Right lobe of liver (tissue), 6 donors: ENCODE measurements at regions not wholly inside any gene's neighbourhood (a gene's known extent, or its start where the extent isn't known, plus 50 kb on each side); places are given as distances from the start of the nearest gene placed in this dataset.

Experiments
- ATAC-seq, 4 donors: fragments of 200-7000 bp; cut with Tn5 transposase; one replicate each; pipeline ENCODE4 v1.9.1; 2020; ENCODE audit warnings: mild to moderate bottlenecking in 4 of 4, moderate library complexity in 4 of 4
- DNase-seq, 3 donors: peaks; one replicate each; pipeline ENCODE4 v3.0.0-alpha.2; 2020
- H3K27ac ChIP-seq, 3 donors: fragments of 200-600 bp; one replicate each; pipeline ENCODE4 v1.8.0; 2022
- H3K27me3 ChIP-seq, 2 donors: fragments of 200-600 bp; one replicate each; pipeline ENCODE4 v1.8.0; 2022
- H3K36me3 ChIP-seq, 4 donors: fragments of 200-600 bp; sonication (generic) in 1 of 4; one replicate each; pipeline versions ENCODE4 v1.5.1 to v1.8.0; 2017 to 2022; ENCODE audit warnings: control low read depth in 1 of 4
- H3K4me1 ChIP-seq, 4 donors: fragments of 200-600 bp; sonication (generic) in 1 of 4; one replicate each; pipeline versions ENCODE4 v1.5.1 to v1.8.0; 2017 to 2022; ENCODE audit warnings: control low read depth in 1 of 4
- H3K4me3 ChIP-seq, 3 donors: fragments of 200-600 bp; one replicate each; pipeline ENCODE4 v1.8.0; 2022
- H3K9me3 ChIP-seq, 4 donors: fragments of 200-600 bp; sonication (generic) in 1 of 4; one replicate each; pipeline versions ENCODE4 v1.5.1 to v1.8.0; 2017 to 2022; ENCODE audit warnings: control low read depth in 1 of 4
- CTCF ChIP-seq, 4 donors: fragments of 200-600 bp in 3 of 4; fragments of 450-650 bp in 1 of 4; IDR thresholded peaks; one replicate each; pipeline versions ENCODE4 v1.5.1 to v1.8.0; 2016 to 2022; ENCODE audit warnings: antibody characterized with exemption in 4 of 4, mild to moderate bottlenecking in 2 of 4
- POLR2A ChIP-seq: fragments of 450-650 bp; IDR thresholded peaks from one replicate; pipeline ENCODE4 v1.6.1; 2017; ENCODE audit warnings: antibody characterized with exemption, mild to moderate bottlenecking
- WGBS: methylation state at CpG from one replicate; pipeline ENCODE4 v1.1.6; 2018; ENCODE audit warnings: low coverage, low lambda C conversion rate; ENCODE audit not compliant: insufficient coverage; ENCODE audit errors: missing lambda C conversion rate; 5-methylcytosine and 5-hydroxymethylcytosine counted together
- intact Hi-C, 2 donors: fragments of 100-400 bp; cut with DNase I; formaldehyde crosslinking; loops; one replicate each; pipeline versions ENCODE4 v1.11.2 to v1.14.1; 2022
- donor health status: DM: no; HTN: yes; CAD: no.
- donor health status: DM: no; HTN: no; CAD: no.
- donor health status: DM: no; HTN: no; CAD: no.
- donor health status: DM: no; HTN: yes; CAD: no.
- donor health status: DM: no; HTN: yes; CAD: no.

- no peak overlapping the region for H3K4me3 ChIP-seq
- no peak overlapping the region for H3K27ac ChIP-seq
- WGBS, result 95% methylated on average over 10 of the region's 11 CpGs
- no peak for ATAC-seq
- TF ChIP-seq CTCF (IDR thresholded peaks at IDR 0.05), result no peak
- TF ChIP-seq POLR2A, result no peak
- DNase-seq, result no peak
- no peaks in the 10 kb centered on the region for H3K27me3 ChIP-seq
- intact Hi-C loops, result no loop called here
- H3K4me1 ChIP-seq, result peaks cover 0 to 9% (median 3%) of the 10 kb centered on the region in 4 donors
- H3K36me3 ChIP-seq, result no peaks in the 10 kb centered on the region
- H3K9me3 ChIP-seq, result no peaks in the 10 kb centered on the region
These were observed 62.7 kb upstream of the AMPD3 start for GRCh38 chr11:10392095-10393079.

- DNase-seq (peak in 1 of 3 donors; percentile 70), ATAC-seq (peak; percentile 56 to 82 (median 74))
- WGBS, result 61% methylated on average over 12 of the region's 13 CpGs
- Histone ChIP-seq H3K4me1 (peaks cover 0 to 9% (median 3%) of the 10 kb centered on the region in 4 donors), H3K27ac (no peak overlapping the region), H3K27me3 (no peaks in the 10 kb centered on the region), H3K4me3 (no peak overlapping the region), H3K36me3 (no peaks in the 10 kb centered on the region), H3K9me3 (no peaks in the 10 kb centered on the region)
- TF ChIP-seq CTCF (IDR thresholded peaks at IDR 0.05), result no peak
- no peak for TF ChIP-seq POLR2A
- intact Hi-C loops, result no loop called here
These were observed 60.6 kb upstream of the AMPD3 start for GRCh38 chr11:10394229-10395101.

GRCh38 chr11:10395166-10395897, 59.7 kb upstream of the AMPD3 start:
- Histone ChIP-seq H3K27me3 (no peaks in the 10 kb centered on the region), H3K4me3 (no peak overlapping the region), H3K9me3 (no peaks in the 10 kb centered on the region), H3K36me3 (no peaks in the 10 kb centered on the region), H3K4me1 (peaks cover 0 to 9% (median 3%) of the 10 kb centered on the region in 4 donors), H3K27ac (no peak overlapping the region)
- WGBS, result 67% methylated on average over 4 of the region's 6 CpGs
- DNase-seq (no peak), ATAC-seq (no peak)
- intact Hi-C loops, result no loop called here
- TF ChIP-seq CTCF (IDR thresholded peaks at IDR 0.05) (no peak), POLR2A (no peak)

GRCh38 chr11:10396771-10397170, 58.3 kb upstream of the AMPD3 start:
- DNase-seq, result no peak
- intact Hi-C loops, result no loop called here
- H3K4me3 ChIP-seq, result no peak overlapping the region
- ATAC-seq, result no peak
- no peaks in the 10 kb centered on the region for H3K36me3 ChIP-seq
- H3K9me3 ChIP-seq, result no peaks in the 10 kb centered on the region
- TF ChIP-seq POLR2A (no peak), CTCF (IDR thresholded peaks at IDR 0.05) (no peak)
- no peaks in the 10 kb centered on the region for H3K27me3 ChIP-seq
- H3K4me1 ChIP-seq, result peaks cover 0 to 9% (median 3%) of the 10 kb centered on the region in 4 donors
- H3K27ac ChIP-seq, result no peak overlapping the region
- WGBS, result 80% methylated on average over 2 of the region's 4 CpGs
